HUES64 (cell line): ENCODE measurements at regions not wholly inside any gene's neighbourhood (a gene's known extent, or its start where the extent isn't known, plus 50 kb on each side); places are given as distances from the start of the nearest gene placed in this dataset.
"Not testable (repeated sequence)": the region's sequence is repeated elsewhere in the genome, so short reads cannot be mapped to it uniquely, and the experiment has no call there.

Source experiments
- H3K27ac ChIP-seq: 2 replicates; pipeline ENCODE4 v1.7.0; 2013; ENCODE audit warnings: low read depth, low read length, inconsistent platforms
- H3K27me3 ChIP-seq: 2 replicates; pipeline ENCODE4 v1.6.1; 2013; ENCODE audit warnings: mild to moderate bottlenecking, low read length; ENCODE audit not compliant: insufficient read depth
- H3K36me3 ChIP-seq: 2 replicates; pipeline ENCODE4 v1.6.1; 2013; ENCODE audit warnings: mild to moderate bottlenecking, low read length; ENCODE audit not compliant: insufficient read depth
- H3K4me1 ChIP-seq: 2 replicates; pipeline ENCODE4 v1.6.1; 2013; ENCODE audit warnings: mild to moderate bottlenecking, low read length, moderate library complexity; ENCODE audit not compliant: insufficient read depth
- H3K4me3 ChIP-seq: 2 replicates; pipeline ENCODE4 v1.5.1; 2013; ENCODE audit warnings: mild to moderate bottlenecking, low read length, moderate library complexity
- H3K9ac ChIP-seq: 2 replicates; pipeline ENCODE4 v1.6.1; 2013; ENCODE audit warnings: mild to moderate bottlenecking, low read depth, low read length
- H3K9me3 ChIP-seq: 2 replicates; pipeline ENCODE4 v1.6.1; 2013; ENCODE audit warnings: low read depth, low read length; ENCODE audit not compliant: insufficient read depth
- WGBS: fragments of 150-250, 120-280 bp; methylation state at CpG from one replicate; pipeline ENCODE4 v1.1.7; 2013; ENCODE audit warnings: missing lambda C conversion rate; 5-methylcytosine and 5-hydroxymethylcytosine counted together

DNA sequence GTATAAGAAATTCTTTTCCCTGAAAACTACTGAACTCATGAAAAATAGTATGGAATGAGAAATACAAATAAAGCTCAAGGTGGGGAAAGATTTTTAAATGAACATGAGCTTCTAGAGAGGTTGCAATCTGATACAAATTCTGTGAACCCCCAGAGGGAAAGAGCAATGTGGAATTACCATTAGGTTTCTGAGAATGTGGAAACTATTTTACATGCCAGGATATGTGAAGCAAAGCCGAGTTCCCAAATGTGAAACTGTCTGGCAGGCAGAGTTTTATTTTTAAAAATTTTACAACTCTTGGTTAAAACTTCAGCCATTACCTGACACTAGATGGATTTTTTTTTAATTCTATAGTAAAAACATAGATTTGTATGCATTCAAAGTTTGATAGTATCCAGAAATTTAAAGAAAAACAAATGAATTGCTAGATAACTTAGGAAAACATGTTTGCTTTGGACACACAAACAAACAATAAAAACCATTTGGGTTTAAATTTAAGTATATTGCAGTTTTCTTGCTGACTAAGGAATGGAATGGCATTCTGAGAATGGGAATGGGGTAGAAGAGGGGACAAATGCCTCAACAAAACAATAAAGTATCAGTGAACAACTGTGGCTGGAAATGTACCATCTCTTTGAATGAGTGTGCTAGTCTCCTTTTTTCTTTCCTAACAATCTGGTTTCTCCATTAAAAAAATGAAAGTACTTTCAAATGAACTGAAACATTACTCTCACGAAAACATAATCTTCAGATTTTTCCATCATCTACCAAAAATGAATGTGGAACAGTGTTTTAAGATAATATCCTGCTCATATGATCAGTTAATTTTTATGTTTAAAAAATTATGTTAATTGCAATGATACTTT lies 99.6 kb downstream of the PCDH18 start:
- no peak overlapping the region for H3K4me3 ChIP-seq
- H3K9me3 ChIP-seq, result no peaks in the 10 kb centered on the region
- no peak overlapping the region for H3K27ac ChIP-seq
- WGBS, result 94% methylated on average over 2 of the region's 2 CpGs
- no peaks in the 10 kb centered on the region for H3K36me3 ChIP-seq
- H3K27me3 ChIP-seq, result no peaks in the 10 kb centered on the region
- no peak overlapping the region for H3K9ac ChIP-seq
- no peaks in the 10 kb centered on the region for H3K4me1 ChIP-seq

DNA sequence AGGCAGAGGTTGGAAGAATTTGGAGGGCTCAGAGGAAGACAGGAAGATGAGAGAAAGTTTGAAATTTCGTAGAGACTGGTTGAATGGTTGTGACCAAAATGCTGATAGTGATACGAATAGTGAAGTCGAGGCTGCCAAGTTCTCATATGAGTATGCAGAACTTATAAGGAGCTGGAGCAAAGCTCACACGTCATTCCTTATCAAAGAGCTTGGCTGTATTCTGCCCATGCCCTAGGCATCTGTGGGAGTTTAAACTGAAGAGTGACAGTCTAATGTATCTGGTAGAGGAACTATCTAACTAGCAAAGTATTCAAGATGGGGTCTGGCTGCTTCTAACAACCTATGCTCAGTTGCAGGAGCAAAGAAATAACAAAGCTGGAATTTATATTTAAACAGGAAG lies 102.1 kb downstream of the PCDH18 start:
- Histone ChIP-seq H3K27me3 (no peaks in the 10 kb centered on the region), H3K4me3 (no peak overlapping the region), H3K9me3 (no peaks in the 10 kb centered on the region), H3K9ac (no peak overlapping the region), H3K27ac (no peak overlapping the region), H3K4me1 (no peaks in the 10 kb centered on the region), H3K36me3 (no peaks in the 10 kb centered on the region)
- WGBS, result 92% methylated on average over 4 of the region's 4 CpGs

DNA sequence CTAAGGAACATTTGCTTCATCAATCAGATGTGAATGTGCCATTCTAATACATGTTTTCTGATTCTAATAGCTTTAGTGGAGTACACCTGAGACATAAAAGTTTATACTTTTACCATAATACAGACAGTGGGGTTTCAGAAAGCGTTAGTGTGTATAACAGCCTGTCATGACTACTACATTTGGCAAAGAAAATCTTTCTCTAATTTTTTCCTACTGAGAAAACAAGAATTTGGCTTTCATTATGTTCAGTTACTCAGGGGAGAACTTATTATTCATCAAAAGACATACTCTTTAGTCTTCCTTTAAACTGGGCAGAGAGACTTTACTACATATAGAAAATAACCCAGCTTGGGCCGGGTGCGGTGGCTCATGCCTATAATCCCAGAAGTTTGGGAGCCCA lies 104.9 kb downstream of the PCDH18 start:
- H3K9ac ChIP-seq, result no peak overlapping the region
- no peak overlapping the region for H3K4me3 ChIP-seq
- no peaks in the 10 kb centered on the region for H3K4me1 ChIP-seq
- no peaks in the 10 kb centered on the region for H3K9me3 ChIP-seq
- WGBS, result 97% methylated on average over 2 of the region's 3 CpGs
- H3K27me3 ChIP-seq, result no peaks in the 10 kb centered on the region
- no peaks in the 10 kb centered on the region for H3K36me3 ChIP-seq
- no peak overlapping the region for H3K27ac ChIP-seq

DNA sequence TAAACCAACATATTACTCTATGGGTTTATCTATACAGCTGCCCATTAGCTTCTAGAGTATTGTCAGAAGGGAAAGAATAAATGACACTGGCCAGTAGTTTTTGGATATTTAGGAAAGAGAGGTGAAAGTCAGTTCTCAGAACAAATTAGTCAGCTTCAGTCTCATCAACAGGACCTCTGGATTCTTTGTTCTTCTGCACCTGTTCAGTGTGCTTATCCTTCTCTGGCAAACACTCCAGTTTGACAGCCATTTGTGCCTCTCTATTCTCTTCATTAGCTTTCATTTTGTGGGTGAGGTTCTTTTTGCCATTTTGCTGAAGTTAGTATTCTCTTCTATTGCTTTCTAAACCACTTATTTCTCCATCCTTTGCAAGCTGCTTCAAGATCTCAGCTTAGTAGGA lies 107.0 kb downstream of the PCDH18 start:
- Histone ChIP-seq H3K9me3 (no peaks in the 10 kb centered on the region), H3K27me3 (no peaks in the 10 kb centered on the region), H3K4me1 (no peaks in the 10 kb centered on the region), H3K9ac (no peak overlapping the region), H3K4me3 (no peak overlapping the region), H3K36me3 (no peaks in the 10 kb centered on the region), H3K27ac (no peak overlapping the region)

DNA sequence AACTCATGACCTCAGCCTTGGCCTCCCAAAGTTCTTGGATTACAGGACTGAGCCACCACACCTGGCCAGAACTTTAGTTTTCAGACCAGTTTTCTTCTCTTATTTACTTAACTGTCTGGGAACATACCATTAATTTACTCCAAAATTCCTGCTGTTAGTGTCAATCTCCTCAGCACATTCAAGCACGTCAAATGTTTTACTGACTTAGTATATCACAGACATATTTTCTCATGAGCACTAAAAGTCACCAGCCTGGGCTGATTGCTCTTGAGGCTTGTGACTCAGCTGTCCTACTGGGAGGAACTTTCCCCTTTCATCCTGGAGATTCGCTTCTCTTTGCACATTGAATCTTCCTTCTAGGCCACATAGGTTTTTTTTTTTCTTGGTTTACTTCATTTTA lies 109.6 kb downstream of the PCDH18 start:
- Histone ChIP-seq H3K27me3 (no peaks in the 10 kb centered on the region), H3K27ac (no peak overlapping the region), H3K4me3 (no peak overlapping the region), H3K36me3 (no peaks in the 10 kb centered on the region), H3K9ac (no peak overlapping the region), H3K4me1 (no peaks in the 10 kb centered on the region), H3K9me3 (no peaks in the 10 kb centered on the region)
- 96% methylated on average over 2 of the region's 2 CpGs for WGBS

DNA sequence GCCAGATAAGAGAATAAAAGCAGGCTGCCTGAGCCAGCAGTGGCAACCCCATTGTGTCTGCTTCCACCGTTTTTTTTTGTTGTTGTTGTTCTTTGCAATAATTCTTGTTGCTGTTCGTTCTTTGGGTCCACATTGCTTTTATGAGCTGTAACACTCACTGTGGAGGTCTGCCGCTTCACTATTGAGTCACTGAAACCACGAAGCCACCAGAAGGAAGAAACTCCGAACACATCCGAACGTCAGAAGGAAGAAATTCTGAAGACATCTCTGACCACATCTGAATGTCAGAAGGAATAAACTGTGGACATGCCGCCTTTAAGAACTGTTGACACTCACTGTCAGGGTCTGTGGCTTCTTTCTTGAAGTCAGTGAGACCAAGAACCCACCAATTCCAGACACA lies 110.5 kb downstream of the PCDH18 start:
- WGBS, result 82% methylated on average over 8 of the region's 8 CpGs
- H3K4me1 ChIP-seq, result no peaks in the 10 kb centered on the region
- no peak overlapping the region for H3K27ac ChIP-seq
- no peak overlapping the region for H3K4me3 ChIP-seq
- no peaks in the 10 kb centered on the region for H3K27me3 ChIP-seq
- no peaks in the 10 kb centered on the region for H3K36me3 ChIP-seq
- H3K9ac ChIP-seq, result no peak overlapping the region
- H3K9me3 ChIP-seq, result no peaks in the 10 kb centered on the region

DNA sequence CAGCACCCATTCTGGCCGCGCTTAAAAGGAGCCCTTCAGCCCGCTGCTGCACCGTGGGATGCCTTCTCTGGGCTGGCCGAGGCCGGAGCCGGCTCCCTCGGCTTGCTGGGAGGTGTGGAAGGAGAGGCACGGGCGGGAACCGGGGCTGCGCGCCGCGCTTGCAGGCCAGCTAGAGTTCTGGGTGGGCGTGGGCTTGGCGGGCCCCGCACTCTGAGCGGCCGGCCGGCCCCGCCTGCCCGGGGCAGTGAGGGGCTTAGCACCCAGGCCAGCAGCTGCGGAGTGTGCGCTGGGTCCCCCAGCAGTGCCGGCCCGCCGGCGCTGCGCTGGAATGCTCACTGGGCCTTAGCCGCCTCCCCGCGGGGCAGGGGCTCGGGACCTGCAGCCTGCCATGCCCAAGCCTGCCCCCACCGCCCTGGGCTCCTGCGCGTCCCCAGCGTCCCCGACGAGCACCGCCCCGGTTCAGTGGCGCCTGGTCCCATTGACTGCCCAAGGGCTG lies 111.3 kb downstream of the PCDH18 start:
- H3K27ac ChIP-seq, result no peak overlapping the region
- no peaks in the 10 kb centered on the region for H3K27me3 ChIP-seq
- H3K36me3 ChIP-seq, result no peaks in the 10 kb centered on the region
- 95% methylated on average over 43 of the region's 43 CpGs for WGBS
- H3K9me3 ChIP-seq, result no peaks in the 10 kb centered on the region
- H3K9ac ChIP-seq, result no peak overlapping the region
- H3K4me1 ChIP-seq, result no peaks in the 10 kb centered on the region
- no peak overlapping the region for H3K4me3 ChIP-seq

DNA sequence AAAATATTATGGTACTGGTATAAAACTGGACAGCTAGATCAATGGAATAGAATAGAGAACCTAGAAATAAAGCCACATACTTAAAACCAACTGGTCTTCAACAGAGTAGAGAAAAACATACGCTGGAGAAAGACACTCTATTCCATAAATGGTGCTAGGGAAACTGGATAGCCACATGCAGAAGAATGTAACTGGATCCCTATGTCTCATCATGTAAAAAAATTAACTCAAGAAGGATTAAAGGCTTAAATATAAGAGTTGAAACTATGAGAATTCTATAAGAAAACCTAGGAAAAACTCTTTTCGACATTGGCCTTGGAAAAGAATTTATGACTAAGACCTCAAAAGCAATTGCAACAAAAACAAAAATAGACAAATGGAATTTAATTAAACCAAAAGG lies 114.6 kb downstream of the PCDH18 start:
- Histone ChIP-seq H3K4me3 (no peak overlapping the region), H3K9me3 (no peaks in the 10 kb centered on the region), H3K4me1 (no peaks in the 10 kb centered on the region), H3K9ac (no peak overlapping the region), H3K27me3 (no peaks in the 10 kb centered on the region), H3K36me3 (no peaks in the 10 kb centered on the region), H3K27ac (no peak overlapping the region)
- WGBS, result 90% methylated on average over 1 of the region's 2 CpGs

DNA sequence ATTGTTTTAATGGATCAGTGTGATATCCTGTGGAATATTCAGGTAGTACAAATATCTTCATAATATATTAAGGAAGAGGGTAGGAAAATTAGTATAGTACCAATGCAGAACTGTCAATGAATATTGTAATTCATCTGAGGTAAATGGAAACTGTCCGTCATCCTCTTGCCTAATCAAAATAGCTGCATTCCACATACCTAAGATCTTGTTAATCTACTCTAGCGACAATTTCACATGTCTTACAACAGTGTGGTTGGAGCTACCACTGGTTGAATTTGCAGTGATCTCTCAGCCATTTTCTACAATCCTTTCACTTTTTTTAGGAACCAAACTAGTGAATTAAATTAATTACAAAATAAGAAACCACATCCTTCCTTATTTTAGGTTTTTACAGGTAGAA lies 117.5 kb downstream of the PCDH18 start:
- Histone ChIP-seq H3K9me3 (no peaks in the 10 kb centered on the region), H3K4me3 (no peak overlapping the region), H3K36me3 (no peaks in the 10 kb centered on the region), H3K4me1 (no peaks in the 10 kb centered on the region), H3K27ac (no peak overlapping the region), H3K27me3 (no peaks in the 10 kb centered on the region), H3K9ac (no peak overlapping the region)
- WGBS, result 97% methylated on average over 2 of the region's 2 CpGs

DNA sequence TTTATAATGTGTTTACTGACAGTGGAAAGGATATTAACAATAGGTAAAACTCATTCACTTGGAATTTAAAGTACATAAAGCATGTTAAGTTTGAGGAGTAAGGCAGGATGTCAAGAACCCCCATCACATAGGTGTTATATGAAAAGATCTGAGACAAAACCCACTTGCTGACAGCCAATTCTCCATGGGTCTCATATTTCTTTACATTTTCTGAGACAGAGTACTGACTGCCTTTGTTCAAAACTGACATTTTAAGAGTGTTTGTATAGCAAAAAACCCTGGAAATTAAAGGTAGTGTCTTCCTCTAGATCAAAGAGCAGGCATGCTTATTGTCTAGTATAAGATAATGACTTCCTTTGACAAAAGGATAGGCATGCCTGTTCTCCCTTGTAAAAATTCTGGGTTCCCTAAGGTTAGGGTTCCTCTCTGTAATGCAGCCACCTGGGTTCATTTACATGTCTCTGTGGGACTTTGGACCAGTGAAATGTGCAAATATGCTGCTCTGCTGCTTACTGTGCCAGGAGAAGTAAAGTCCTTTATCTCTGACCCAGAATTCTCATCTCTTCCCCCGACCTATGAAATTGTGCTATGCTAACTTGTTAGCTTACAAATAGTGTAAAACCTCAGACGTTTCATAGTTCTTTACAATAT lies 123.6 kb downstream of the PCDH18 start:
- no peaks in the 10 kb centered on the region; the same call in 1 of the 2 replicates for H3K4me1 ChIP-seq
- no peak overlapping the region for H3K9ac ChIP-seq
- H3K36me3 ChIP-seq, result no peaks in the 10 kb centered on the region
- H3K27ac ChIP-seq, result no peak overlapping the region
- 80% methylated on average over 1 of the region's 2 CpGs for WGBS
- H3K27me3 ChIP-seq, result no peaks in the 10 kb centered on the region
- H3K9me3 ChIP-seq, result no peaks in the 10 kb centered on the region
- no peak overlapping the region for H3K4me3 ChIP-seq

DNA sequence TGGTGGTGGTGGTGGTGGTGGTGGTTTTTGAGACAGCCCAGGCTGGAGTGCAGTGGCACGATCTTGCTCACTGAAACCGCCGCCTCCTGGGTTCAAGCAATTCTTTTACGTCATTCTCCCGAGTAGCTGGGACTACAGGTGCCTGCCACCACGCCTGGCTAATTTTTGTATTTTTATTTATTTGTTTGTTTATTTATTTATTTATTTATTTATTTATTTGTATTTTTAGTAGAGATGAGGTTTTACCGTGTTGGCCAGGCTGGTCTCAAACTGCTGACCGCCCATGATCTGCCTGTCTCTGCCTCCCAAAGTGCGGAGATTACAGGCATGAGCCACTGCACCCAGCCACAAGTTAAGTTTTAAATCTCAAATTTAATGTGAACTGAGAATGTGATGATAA lies 126.5 kb downstream of the PCDH18 start:
- not testable (repeated sequence) for H3K9me3 ChIP-seq, H3K36me3 ChIP-seq, H3K9ac ChIP-seq, H3K4me1 ChIP-seq, H3K27me3 ChIP-seq, H3K4me3 ChIP-seq, H3K27ac ChIP-seq
- 96% methylated on average over 8 of the region's 9 CpGs for WGBS
